Pancreas (tissue), 10 donors: ENCODE measurements at regions not wholly inside any gene's neighbourhood (a gene's known extent, or its start where the extent isn't known, plus 50 kb on each side); places are given as distances from the start of the nearest gene placed in this dataset.
A peak's percentile ranks its signal among the peaks of the same experiment; 100 is the strongest.

Source experiments
- ATAC-seq, 4 donors: fragments of 200-7000 bp; cut with Tn5 transposase; one replicate each; pipeline versions ENCODE4 v1.8.0 to v1.9.1; 2020; ENCODE audit warnings: mild to moderate bottlenecking in 4 of 4, moderate library complexity in 4 of 4
- DNase-seq, 6 donors: peaks; one replicate each; pipeline ENCODE4 v3.0.0-alpha.2; 2020
- FAIRE-seq: peaks from 2 replicates; lab custom pipeline; 2012; peaks lifted over from hg19 to GRCh38; lab: Jason Lieb, UNC
- H3K27ac ChIP-seq, 4 donors: fragments of 200-600 bp; sonication (generic); 1 replicate in 3 of 4; 2 replicates in 1 of 4; pipeline versions ENCODE4 v1.5.0 to v1.8.0; 2020
- H3K27me3 ChIP-seq, 4 donors: fragments of 200-600 bp; one replicate each; pipeline ENCODE4 v1.8.0; 2021
- H3K36me3 ChIP-seq, 3 donors: fragments of 200-600 bp; sonication (generic) in 1 of 3; one replicate each; pipeline versions ENCODE4 v1.5.0 to v1.8.0; 2020 to 2021
- H3K4me1 ChIP-seq, 3 donors: fragments of 200-600 bp; one replicate each; pipeline ENCODE4 v1.8.0; 2021
- H3K4me3 ChIP-seq, 4 donors: fragments of 200-600 bp; sonication (generic) in 2 of 4; one replicate each; pipeline versions ENCODE4 v1.5.0 to v1.8.0; 2020 to 2021
- H3K9me3 ChIP-seq, 4 donors: fragments of 200-600 bp; one replicate each; pipeline ENCODE4 v1.8.0; 2021
- CTCF ChIP-seq, 4 donors: fragments of 200-600 bp; sonication (generic) in 3 of 4; IDR thresholded peaks; one replicate each; pipeline versions ENCODE4 v1.5.0 to v1.8.0; 2021; ENCODE audit warnings: antibody characterized with exemption in 4 of 4
- WGBS, 2 donors: extraction: QIAGEN DNeasy Blood & Tissue Kit; methylation state at CpG; one replicate each; pipeline ENCODE4 v1.1.7; 2013; 5-methylcytosine and 5-hydroxymethylcytosine counted together
- intact Hi-C, 3 donors: fragments of 100-400 bp; cut with DNase I; formaldehyde crosslinking; loops; one replicate each; pipeline versions ENCODE4 v1.11.1 to v1.14.2; 2022
- donor health status: healthy with polysubstance abuse.
- donor health status: DM: no; HTN: no; CAD: no; lungs with moderate emphysema.
- donor health status: DM: no; HTN: no; CAD: no.
- donor health status: control.
- donor health status: control.
- donor health status: Bipolar disorder and iron deficiency.
- donor health status: DM: yes; HTN: yes; CAD: no.
- donor health status: DM: no; HTN: no; CAD: no.
- donor health status: DM: no; HTN: no; CAD: no.
- donor health status: DM: yes; HTN: yes; CAD: no.

- FAIRE-seq (no peak), DNase-seq (no peak), ATAC-seq (no peak)
- Histone ChIP-seq H3K4me3 (no peak overlapping the region), H3K27ac (no peak overlapping the region), H3K36me3 (no peaks in the 10 kb centered on the region), H3K4me1 (no peaks in the 10 kb centered on the region), H3K27me3 (peaks cover 0 to 10% (median 2%) of the 10 kb centered on the region in 4 donors), H3K9me3 (no peaks in the 10 kb centered on the region)
- no peak for TF ChIP-seq CTCF (IDR thresholded peaks at IDR 0.05)
- intact Hi-C loops: no loop called here
- WGBS, 2 donors: 75 to 82% methylated on average over 1 of the region's 1 CpG
Measured at GRCh38 chrX:15107367-15107988, 162.4 kb downstream of the ASB9 start.

- no peak for TF ChIP-seq CTCF (IDR thresholded peaks at IDR 0.05)
- ATAC-seq (no peak), DNase-seq (no peak), FAIRE-seq (peak; percentile 67)
- no peaks in the 10 kb centered on the region for H3K9me3 ChIP-seq
- H3K27ac ChIP-seq: no peak overlapping the region
- no peaks in the 10 kb centered on the region for H3K4me1 ChIP-seq
- 78 to 85% methylated on average over 2 of the region's 2 CpGs for WGBS, 2 donors
- H3K4me3 ChIP-seq: no peak overlapping the region
- H3K36me3 ChIP-seq: no peaks in the 10 kb centered on the region
- peaks cover 0 to 4% (median 0%) of the 10 kb centered on the region in 4 donors for H3K27me3 ChIP-seq
- intact Hi-C loops: no loop called here
Measured at GRCh38 chrX:15098505-15098904, 171.4 kb downstream of the ASB9 start.

GRCh38 chrX:15087747-15088146, 182.1 kb downstream of the ASB9 start:
- DNase-seq (no peak), ATAC-seq (peak in 2 of 4 donors; percentile 48 to 75), FAIRE-seq (no peak)
- no peaks in the 10 kb centered on the region for H3K4me1 ChIP-seq
- intact Hi-C loops: no loop called here
- no peak overlapping the region for H3K4me3 ChIP-seq
- no peak for TF ChIP-seq CTCF (IDR thresholded peaks at IDR 0.05)
- H3K36me3 ChIP-seq: no peaks in the 10 kb centered on the region
- no peak overlapping the region for H3K27ac ChIP-seq
- WGBS, 2 donors: 30 to 32% methylated on average over 5 of the region's 5 CpGs
- no peaks in the 10 kb centered on the region for H3K27me3 ChIP-seq
- no peaks in the 10 kb centered on the region for H3K9me3 ChIP-seq

- no peak overlapping the region for H3K4me3 ChIP-seq
- no peaks in the 10 kb centered on the region for H3K4me1 ChIP-seq
- DNase-seq (no peak), FAIRE-seq (no peak), ATAC-seq (no peak)
- no peaks in the 10 kb centered on the region for H3K9me3 ChIP-seq
- intact Hi-C loops: no loop called here
- TF ChIP-seq CTCF (IDR thresholded peaks at IDR 0.05): no peak
- H3K27ac ChIP-seq: no peak overlapping the region
- WGBS, 2 donors: 50 to 59% methylated on average over 7 of the region's 7 CpGs
- H3K27me3 ChIP-seq: no peaks in the 10 kb centered on the region
- H3K36me3 ChIP-seq: no peaks in the 10 kb centered on the region
Measured at GRCh38 chrX:15073313-15073712, 196.6 kb downstream of the ASB9 start.

- WGBS, 2 donors: 64 to 69% methylated on average over 3 of the region's 3 CpGs
- Histone ChIP-seq H3K4me1 (no peaks in the 10 kb centered on the region), H3K4me3 (no peak overlapping the region), H3K27ac (no peak overlapping the region), H3K27me3 (no peaks in the 10 kb centered on the region), H3K9me3 (no peaks in the 10 kb centered on the region), H3K36me3 (no peaks in the 10 kb centered on the region)
- no peak for TF ChIP-seq CTCF (IDR thresholded peaks at IDR 0.05)
- FAIRE-seq (no peak), ATAC-seq (no peak), DNase-seq (no peak)
- intact Hi-C loops: no loop called here
Measured at GRCh38 chrX:15072880-15073279, 197.0 kb downstream of the ASB9 start.
